Right lobe of liver (tissue), 6 donors: ENCODE measurements at regions not wholly inside any gene's neighbourhood (a gene's known extent, or its start where the extent isn't known, plus 50 kb on each side); places are given as distances from the start of the nearest gene placed in this dataset.

Experiments used
- ATAC-seq, 4 donors: fragments of 200-7000 bp; cut with Tn5 transposase; one replicate each; pipeline ENCODE4 v1.9.1; 2020; ENCODE audit warnings: mild to moderate bottlenecking in 4 of 4, moderate library complexity in 4 of 4
- DNase-seq, 3 donors: peaks; one replicate each; pipeline ENCODE4 v3.0.0-alpha.2; 2020
- H3K27ac ChIP-seq, 3 donors: fragments of 200-600 bp; one replicate each; pipeline ENCODE4 v1.8.0; 2022
- H3K27me3 ChIP-seq, 2 donors: fragments of 200-600 bp; one replicate each; pipeline ENCODE4 v1.8.0; 2022
- H3K36me3 ChIP-seq, 4 donors: fragments of 200-600 bp; sonication (generic) in 1 of 4; one replicate each; pipeline versions ENCODE4 v1.5.1 to v1.8.0; 2017 to 2022; ENCODE audit warnings: control low read depth in 1 of 4
- H3K4me1 ChIP-seq, 4 donors: fragments of 200-600 bp; sonication (generic) in 1 of 4; one replicate each; pipeline versions ENCODE4 v1.5.1 to v1.8.0; 2017 to 2022; ENCODE audit warnings: control low read depth in 1 of 4
- H3K4me3 ChIP-seq, 3 donors: fragments of 200-600 bp; one replicate each; pipeline ENCODE4 v1.8.0; 2022
- H3K9me3 ChIP-seq, 4 donors: fragments of 200-600 bp; sonication (generic) in 1 of 4; one replicate each; pipeline versions ENCODE4 v1.5.1 to v1.8.0; 2017 to 2022; ENCODE audit warnings: control low read depth in 1 of 4
- POLR2A ChIP-seq: fragments of 450-650 bp; IDR thresholded peaks from one replicate; pipeline ENCODE4 v1.6.1; 2017; ENCODE audit warnings: antibody characterized with exemption, mild to moderate bottlenecking
- WGBS: methylation state at CpG from one replicate; pipeline ENCODE4 v1.1.6; 2018; ENCODE audit warnings: low coverage, low lambda C conversion rate; ENCODE audit not compliant: insufficient coverage; ENCODE audit errors: missing lambda C conversion rate; 5-methylcytosine and 5-hydroxymethylcytosine counted together
- intact Hi-C, 2 donors: fragments of 100-400 bp; cut with DNase I; formaldehyde crosslinking; loops; one replicate each; pipeline versions ENCODE4 v1.11.2 to v1.14.1; 2022
- TF ChIP-seq, protein P1 (sequence below), 4 donors: fragments of 200-600 bp in 3 of 4; fragments of 450-650 bp in 1 of 4; IDR thresholded peaks; one replicate each; pipeline versions ENCODE4 v1.5.1 to v1.8.0; 2016 to 2022; ENCODE audit warnings: antibody characterized with exemption in 4 of 4, mild to moderate bottlenecking in 2 of 4
- donor health status: DM: no; HTN: yes; CAD: no.
- donor health status: DM: no; HTN: no; CAD: no.
- donor health status: DM: no; HTN: no; CAD: no.
- donor health status: DM: no; HTN: yes; CAD: no.
- donor health status: DM: no; HTN: yes; CAD: no.

- intact Hi-C loops: no loop called here
- H3K27ac ChIP-seq: no peak overlapping the region
- no peak overlapping the region for H3K4me3 ChIP-seq
- WGBS: 88% methylated on average over 12 of the region's 12 CpGs
- TF ChIP-seq, protein P1, sequence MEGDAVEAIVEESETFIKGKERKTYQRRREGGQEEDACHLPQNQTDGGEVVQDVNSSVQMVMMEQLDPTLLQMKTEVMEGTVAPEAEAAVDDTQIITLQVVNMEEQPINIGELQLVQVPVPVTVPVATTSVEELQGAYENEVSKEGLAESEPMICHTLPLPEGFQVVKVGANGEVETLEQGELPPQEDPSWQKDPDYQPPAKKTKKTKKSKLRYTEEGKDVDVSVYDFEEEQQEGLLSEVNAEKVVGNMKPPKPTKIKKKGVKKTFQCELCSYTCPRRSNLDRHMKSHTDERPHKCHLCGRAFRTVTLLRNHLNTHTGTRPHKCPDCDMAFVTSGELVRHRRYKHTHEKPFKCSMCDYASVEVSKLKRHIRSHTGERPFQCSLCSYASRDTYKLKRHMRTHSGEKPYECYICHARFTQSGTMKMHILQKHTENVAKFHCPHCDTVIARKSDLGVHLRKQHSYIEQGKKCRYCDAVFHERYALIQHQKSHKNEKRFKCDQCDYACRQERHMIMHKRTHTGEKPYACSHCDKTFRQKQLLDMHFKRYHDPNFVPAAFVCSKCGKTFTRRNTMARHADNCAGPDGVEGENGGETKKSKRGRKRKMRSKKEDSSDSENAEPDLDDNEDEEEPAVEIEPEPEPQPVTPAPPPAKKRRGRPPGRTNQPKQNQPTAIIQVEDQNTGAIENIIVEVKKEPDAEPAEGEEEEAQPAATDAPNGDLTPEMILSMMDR (IDR thresholded peaks at IDR 0.05): no peak
- no peak for TF ChIP-seq POLR2A
- no peaks in the 10 kb centered on the region for H3K36me3 ChIP-seq
- H3K4me1 ChIP-seq: no peaks in the 10 kb centered on the region
- H3K27me3 ChIP-seq: no peaks in the 10 kb centered on the region
- ATAC-seq: no peak
- no peaks in the 10 kb centered on the region for H3K9me3 ChIP-seq
- no peak for DNase-seq
Measured at GRCh38 chr6:105780146-105780860, 305.8 kb upstream of the PRDM1 start.

- no peak overlapping the region for H3K4me3 ChIP-seq
- H3K27ac ChIP-seq: no peak overlapping the region
- 75% methylated on average over 5 of the region's 5 CpGs for WGBS
- H3K36me3 ChIP-seq: no peaks in the 10 kb centered on the region
- no peaks in the 10 kb centered on the region for H3K27me3 ChIP-seq
- no peaks in the 10 kb centered on the region for H3K9me3 ChIP-seq
- no peak for DNase-seq
- no peak for TF ChIP-seq POLR2A
- TF ChIP-seq, protein P1 (IDR thresholded peaks at IDR 0.05): no peak
- intact Hi-C loops: no loop called here
- no peak for ATAC-seq
- no peaks in the 10 kb centered on the region for H3K4me1 ChIP-seq
Measured at GRCh38 chr6:105779110-105779509, 307.0 kb upstream of the PRDM1 start.

DNA sequence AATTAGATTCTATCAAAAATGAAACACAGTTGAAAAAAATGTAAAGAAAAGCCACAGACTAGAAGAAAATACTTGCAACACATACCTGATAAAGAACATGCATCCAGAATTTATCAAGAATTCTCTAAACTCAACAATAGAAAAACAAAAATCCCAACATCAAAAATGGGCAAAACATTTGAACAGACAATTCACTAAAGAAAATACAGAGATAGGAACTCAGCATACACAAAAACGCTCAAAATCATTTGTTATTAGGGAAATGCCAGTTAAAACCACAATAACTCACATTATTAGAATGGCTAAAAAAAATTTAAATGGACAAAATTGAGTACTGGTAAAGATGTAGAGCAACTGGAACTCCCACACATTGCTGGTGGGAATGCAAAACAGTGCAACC is 311.0 kb upstream of the PRDM1 start:
- no peak overlapping the region for H3K4me3 ChIP-seq
- no peaks in the 10 kb centered on the region for H3K4me1 ChIP-seq
- no peak overlapping the region for H3K27ac ChIP-seq
- no peak for DNase-seq
- H3K36me3 ChIP-seq: no peaks in the 10 kb centered on the region
- TF ChIP-seq, protein P1 (IDR thresholded peaks at IDR 0.05): no peak
- TF ChIP-seq POLR2A: no peak
- 56% methylated on average over 1 of the region's 1 CpG for WGBS
- intact Hi-C loops: no loop called here
- H3K27me3 ChIP-seq: no peaks in the 10 kb centered on the region
- no peaks in the 10 kb centered on the region for H3K9me3 ChIP-seq
- ATAC-seq: no peak

- no peak for DNase-seq
- no peak for ATAC-seq
- H3K9me3 ChIP-seq: no peaks in the 10 kb centered on the region
Measured at GRCh38 chr6:105774247-105774646, 311.9 kb upstream of the PRDM1 start.

More at GRCh38 chr6:105774247-105774646, 311.9 kb upstream of the PRDM1 start:
- Histone ChIP-seq H3K4me1 (no peaks in the 10 kb centered on the region), H3K27ac (no peak overlapping the region), H3K27me3 (no peaks in the 10 kb centered on the region), H3K4me3 (no peak overlapping the region), H3K36me3 (no peaks in the 10 kb centered on the region)
- intact Hi-C loops: no loop called here
- no peak for TF ChIP-seq POLR2A
- TF ChIP-seq, protein P1 (IDR thresholded peaks at IDR 0.05): no peak
- WGBS: 35% methylated on average over 1 of the region's 1 CpG
